Nephron (organoid): ENCODE measurements at regions not wholly inside any gene's neighbourhood (a gene's known extent, or its start where the extent isn't known, plus 50 kb on each side); places are given as distances from the start of the nearest gene placed in this dataset.

ENCODE experiments used
- H3K27ac Mint-ChIP-seq, 3 experiments: 2 replicates each; pipeline ENCODE4 v1.8.0; 2020; ENCODE audit warnings: mixed read lengths in 3 of 3, mild to moderate bottlenecking in 2 of 3, moderate library complexity in 1 of 3
- H3K27me3 Mint-ChIP-seq: 2 replicates; pipeline ENCODE4 v1.8.0; 2021; ENCODE audit warnings: low read depth, mild to moderate bottlenecking, moderate library complexity, mixed read lengths
- H3K36me3 Mint-ChIP-seq: 2 replicates; pipeline ENCODE4 v1.8.0; 2020; ENCODE audit warnings: low read depth, mixed read lengths
- H3K4me1 Mint-ChIP-seq: 2 replicates; pipeline ENCODE4 v1.8.0; 2020; ENCODE audit warnings: mixed read lengths
- H3K4me3 Mint-ChIP-seq, 3 experiments: 2 replicates each; pipeline ENCODE4 v1.8.0; 2020; ENCODE audit warnings: mild to moderate bottlenecking in 3 of 3, mixed read lengths in 3 of 3, moderate library complexity in 2 of 3
- H3K9me3 Mint-ChIP-seq: 2 replicates; pipeline ENCODE4 v1.8.0; 2020; ENCODE audit warnings: mixed read lengths
- TF ChIP-seq, protein P1 (sequence below), 3 experiments: fragments of 200-600 bp; sonication (generic); IDR thresholded peaks; one replicate each; pipeline ENCODE4 v1.5.0; 2021; ENCODE audit warnings: antibody characterized with exemption in 3 of 3; ENCODE audit not compliant: unreplicated experiment in 3 of 3

DNA sequence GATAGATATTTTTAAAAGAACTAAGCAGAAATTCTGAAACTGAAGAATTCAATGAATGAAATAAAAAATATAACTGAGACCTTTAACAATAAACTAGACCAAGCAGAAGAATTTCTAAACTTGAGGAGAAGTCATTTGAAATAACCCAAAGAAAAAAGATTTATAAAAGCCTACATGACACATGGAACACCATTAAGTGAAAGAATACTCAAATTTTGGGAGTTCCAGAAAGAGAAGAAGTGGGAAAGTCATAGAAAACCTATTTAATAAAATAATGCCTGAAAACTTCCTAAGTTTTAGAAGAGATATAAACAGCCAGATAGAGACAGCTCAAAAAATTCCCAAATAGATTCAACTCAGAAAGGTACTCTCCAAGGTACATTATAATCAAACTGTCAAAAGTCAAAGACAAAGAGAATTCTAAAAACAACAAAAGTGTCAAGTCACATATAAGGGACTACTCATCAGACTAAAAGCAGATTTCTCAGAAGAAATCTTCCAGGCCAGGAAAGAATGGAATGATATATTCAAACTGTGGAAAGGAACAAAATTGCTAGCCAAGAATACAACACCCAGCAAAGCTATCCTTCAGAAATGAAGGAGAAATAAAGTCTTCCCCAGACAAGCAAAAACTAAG is 72.9 kb upstream of the GNAZ start:
- TF ChIP-seq, protein P1, sequence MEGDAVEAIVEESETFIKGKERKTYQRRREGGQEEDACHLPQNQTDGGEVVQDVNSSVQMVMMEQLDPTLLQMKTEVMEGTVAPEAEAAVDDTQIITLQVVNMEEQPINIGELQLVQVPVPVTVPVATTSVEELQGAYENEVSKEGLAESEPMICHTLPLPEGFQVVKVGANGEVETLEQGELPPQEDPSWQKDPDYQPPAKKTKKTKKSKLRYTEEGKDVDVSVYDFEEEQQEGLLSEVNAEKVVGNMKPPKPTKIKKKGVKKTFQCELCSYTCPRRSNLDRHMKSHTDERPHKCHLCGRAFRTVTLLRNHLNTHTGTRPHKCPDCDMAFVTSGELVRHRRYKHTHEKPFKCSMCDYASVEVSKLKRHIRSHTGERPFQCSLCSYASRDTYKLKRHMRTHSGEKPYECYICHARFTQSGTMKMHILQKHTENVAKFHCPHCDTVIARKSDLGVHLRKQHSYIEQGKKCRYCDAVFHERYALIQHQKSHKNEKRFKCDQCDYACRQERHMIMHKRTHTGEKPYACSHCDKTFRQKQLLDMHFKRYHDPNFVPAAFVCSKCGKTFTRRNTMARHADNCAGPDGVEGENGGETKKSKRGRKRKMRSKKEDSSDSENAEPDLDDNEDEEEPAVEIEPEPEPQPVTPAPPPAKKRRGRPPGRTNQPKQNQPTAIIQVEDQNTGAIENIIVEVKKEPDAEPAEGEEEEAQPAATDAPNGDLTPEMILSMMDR (IDR thresholded peaks at IDR 0.05; ENCODE audit: unreplicated experiment in 3 of 3), result no peak
- no peak overlapping the region for H3K27ac Mint-ChIP-seq
- H3K4me1 Mint-ChIP-seq, result peaks cover 5% of the 10 kb centered on the region

DNA sequence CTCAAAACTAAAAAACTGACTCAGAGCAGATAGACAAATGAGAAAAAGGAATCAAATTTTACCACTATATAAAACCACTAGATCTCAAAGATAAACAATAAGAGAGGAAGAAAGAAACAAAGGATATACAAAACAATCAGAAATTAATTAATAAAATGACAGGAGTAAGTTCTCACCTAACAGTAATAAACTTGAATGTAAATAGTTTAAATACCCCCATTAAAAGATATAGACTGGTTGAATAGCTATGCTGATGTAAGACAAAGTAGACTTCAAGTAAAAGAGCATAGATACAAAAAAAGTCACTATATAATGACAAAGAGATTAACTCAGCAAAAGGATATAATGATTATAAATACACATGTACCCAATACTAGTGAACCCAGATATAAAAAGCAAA is 72.3 kb upstream of the GNAZ start:
- Mint-ChIP-seq H3K36me3 (no peaks in the 10 kb centered on the region), H3K9me3 (peaks cover 54% of the 10 kb centered on the region), H3K4me1 (peaks cover 5% of the 10 kb centered on the region), H3K4me3 (no peak overlapping the region), H3K27me3 (peaks cover 24% of the 10 kb centered on the region), H3K27ac (no peak overlapping the region)
- TF ChIP-seq, protein P1 (IDR thresholded peaks at IDR 0.05; ENCODE audit: unreplicated experiment in 3 of 3), result no peak

More for the DNA sequence above, 72.9 kb upstream of the GNAZ start:
- Mint-ChIP-seq H3K9me3 (peaks cover 54% of the 10 kb centered on the region), H3K36me3 (no peaks in the 10 kb centered on the region), H3K27me3 (peaks cover 26% of the 10 kb centered on the region), H3K4me3 (no peak overlapping the region)

DNA sequence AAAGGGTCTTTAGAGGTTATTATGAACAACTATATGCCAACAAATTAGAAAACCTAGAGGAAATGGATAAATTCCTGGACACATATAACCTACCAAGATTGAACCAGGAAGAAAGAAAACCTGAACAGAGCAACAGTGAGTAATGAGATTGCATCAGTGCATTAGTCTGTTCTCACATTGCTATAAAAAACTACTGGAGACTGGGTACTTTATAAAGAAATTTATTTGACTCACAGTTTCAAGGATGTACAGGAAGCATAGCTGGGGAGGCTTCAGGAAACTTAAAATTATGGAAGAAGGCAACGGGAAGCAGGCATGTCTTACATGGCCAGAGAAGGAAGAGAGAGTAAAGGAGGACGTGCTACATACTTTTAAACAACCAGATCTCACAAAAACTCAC is 70.8 kb upstream of the GNAZ start:
- Mint-ChIP-seq H3K9me3 (peaks cover 61% of the 10 kb centered on the region), H3K4me1 (peaks cover 5% of the 10 kb centered on the region), H3K36me3 (no peaks in the 10 kb centered on the region), H3K27ac (no peak overlapping the region), H3K27me3 (peaks cover 33% of the 10 kb centered on the region), H3K4me3 (no peak overlapping the region)
- TF ChIP-seq, protein P1 (IDR thresholded peaks at IDR 0.05; ENCODE audit: unreplicated experiment in 3 of 3), result no peak

DNA sequence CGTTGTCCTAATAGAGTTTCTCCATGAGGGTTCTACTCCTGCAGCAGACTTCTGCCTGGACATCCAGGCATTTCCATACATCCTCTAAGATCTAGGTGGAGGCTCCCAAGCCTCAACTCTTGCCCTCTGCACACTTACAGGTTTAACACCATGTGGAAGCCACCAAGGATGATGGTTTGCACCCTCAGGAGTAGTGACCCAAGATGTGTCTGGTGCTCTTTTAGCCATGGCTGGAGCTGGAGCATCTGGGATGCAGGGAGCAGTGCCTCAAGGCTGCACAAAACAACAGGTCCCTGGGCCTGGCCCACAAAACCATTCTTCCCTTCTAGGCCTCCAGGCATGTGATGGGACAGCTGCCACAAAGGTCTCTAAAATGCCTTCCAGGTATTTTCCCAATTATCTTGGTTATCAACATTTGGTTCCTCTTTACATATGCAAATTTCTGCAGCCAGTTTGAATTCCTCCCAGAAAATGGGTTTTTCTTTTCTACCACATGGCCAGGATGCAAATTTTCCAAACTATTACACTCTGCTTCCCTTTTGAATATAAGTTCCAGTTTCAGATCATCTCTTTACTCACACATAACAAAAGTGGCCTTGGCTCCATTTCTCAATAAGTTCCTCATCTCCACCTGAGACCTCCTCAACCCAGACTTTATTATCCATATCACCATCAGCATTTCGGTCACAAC is 69.5 kb upstream of the GNAZ start:
- peaks cover 39% of the 10 kb centered on the region for H3K27me3 Mint-ChIP-seq
- H3K27ac Mint-ChIP-seq, result no peak overlapping the region
- H3K36me3 Mint-ChIP-seq, result no peaks in the 10 kb centered on the region
- no peak overlapping the region for H3K4me3 Mint-ChIP-seq
- peaks cover 55% of the 10 kb centered on the region for H3K9me3 Mint-ChIP-seq
- TF ChIP-seq, protein P1 (IDR thresholded peaks at IDR 0.05; ENCODE audit: unreplicated experiment in 3 of 3), result no peak
- H3K4me1 Mint-ChIP-seq, result no peaks in the 10 kb centered on the region

DNA sequence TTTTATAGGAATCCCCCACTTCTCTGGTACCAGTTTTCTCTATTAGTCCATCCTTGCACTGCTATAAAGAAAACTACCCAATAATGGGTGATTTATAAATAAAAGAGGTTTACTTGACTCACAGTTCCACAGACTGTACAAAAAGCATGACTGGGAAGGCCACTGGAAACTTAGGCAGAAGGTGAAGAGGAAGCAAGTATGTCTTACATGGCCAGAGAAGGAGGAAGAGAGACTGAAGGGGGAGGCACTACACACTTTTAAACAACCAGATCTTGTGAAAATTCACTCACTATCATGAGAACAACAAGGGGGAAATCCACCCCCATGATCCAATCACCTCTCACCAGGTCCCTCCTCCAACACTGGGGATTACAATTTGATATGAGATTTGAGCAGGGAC is 68.9 kb upstream of the GNAZ start:
- Mint-ChIP-seq H3K36me3 (no peaks in the 10 kb centered on the region), H3K27ac (no peak overlapping the region)
- TF ChIP-seq, protein P1 (IDR thresholded peaks at IDR 0.05; ENCODE audit: unreplicated experiment in 3 of 3), result no peak

More for the DNA sequence above, 68.9 kb upstream of the GNAZ start:
- no peaks in the 10 kb centered on the region for H3K4me1 Mint-ChIP-seq
- peaks cover 37% of the 10 kb centered on the region for H3K27me3 Mint-ChIP-seq
- no peak overlapping the region for H3K4me3 Mint-ChIP-seq
- peaks cover 52% of the 10 kb centered on the region for H3K9me3 Mint-ChIP-seq
